GM12878 (cell line): ENCODE measurements at regions not wholly inside any gene's neighbourhood (a gene's known extent, or its start where the extent isn't known, plus 50 kb on each side); places are given as distances from the start of the nearest gene placed in this dataset.

Source experiments
- CBFB ChIP-seq: IDR thresholded peaks from 2 replicates; pipeline ENCODE4 v1.6.1; 2016; ENCODE audit warnings: antibody characterized with exemption, low read depth
- CEBPB ChIP-seq, 2 experiments: fragments of 150-350 bp in 1 of 2; IDR thresholded peaks; 2 replicates each; pipeline ENCODE4 v1.6.1; 2012 to 2014; ENCODE audit warnings: low read depth in 2 of 2, low read length in 2 of 2, borderline replicate concordance in 1 of 2, inconsistent platforms in 1 of 2
- EZH2 ChIP-seq: IDR thresholded peaks from 2 replicates; pipeline ENCODE4 v1.6.1; 2012; ENCODE audit warnings: low read depth, mild to moderate bottlenecking, control low read depth, inconsistent platforms, low read length, borderline replicate concordance; ENCODE audit not compliant: control insufficient read depth
- HDAC6 ChIP-seq: fragments of 200-600 bp; sonication (generic); IDR thresholded peaks from one replicate; pipeline ENCODE4 v1.8.0; 2017; ENCODE audit warnings: antibody characterized with exemption; ENCODE audit not compliant: unreplicated experiment
- NR2F1 ChIP-seq: fragments of 450-650 bp; conservative IDR thresholded peaks from 2 replicates; pipeline ENCODE4 v1.6.1; 2017; ENCODE audit warnings: mild to moderate bottlenecking
- ZNF274 ChIP-seq: IDR thresholded peaks from one replicate; pipeline ENCODE4 v1.8.0; 2011; ENCODE audit not compliant: insufficient read length, insufficient read depth
- TF ChIP-seq, protein P1 (sequence below): fragments of 450-650 bp; IDR thresholded peaks from 2 replicates; pipeline ENCODE4 v1.6.1; 2017; ENCODE audit warnings: mild to moderate bottlenecking

DNA sequence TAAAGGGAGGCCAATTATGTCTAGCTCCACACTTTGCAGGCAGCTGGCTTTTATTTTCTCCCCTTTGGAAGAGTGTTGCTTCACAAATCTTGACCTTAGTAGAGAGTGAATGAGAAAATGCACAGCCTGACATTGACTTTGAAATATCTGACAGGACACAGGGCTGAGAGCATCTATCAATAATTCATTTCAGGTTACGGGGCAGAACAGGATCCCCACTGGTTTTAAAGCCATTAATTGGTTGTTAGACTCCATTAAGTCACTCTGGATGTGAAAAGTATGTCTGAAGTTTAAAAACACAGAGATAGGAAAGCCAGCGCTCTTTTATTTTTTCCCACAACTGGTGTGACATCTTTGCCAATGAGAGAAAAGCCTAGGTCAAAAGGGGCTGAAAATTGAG is 251.9 kb upstream of the TMC3 start:
- no peak for TF ChIP-seq EZH2
- TF ChIP-seq NR2F1: no peak
- TF ChIP-seq, protein P1, sequence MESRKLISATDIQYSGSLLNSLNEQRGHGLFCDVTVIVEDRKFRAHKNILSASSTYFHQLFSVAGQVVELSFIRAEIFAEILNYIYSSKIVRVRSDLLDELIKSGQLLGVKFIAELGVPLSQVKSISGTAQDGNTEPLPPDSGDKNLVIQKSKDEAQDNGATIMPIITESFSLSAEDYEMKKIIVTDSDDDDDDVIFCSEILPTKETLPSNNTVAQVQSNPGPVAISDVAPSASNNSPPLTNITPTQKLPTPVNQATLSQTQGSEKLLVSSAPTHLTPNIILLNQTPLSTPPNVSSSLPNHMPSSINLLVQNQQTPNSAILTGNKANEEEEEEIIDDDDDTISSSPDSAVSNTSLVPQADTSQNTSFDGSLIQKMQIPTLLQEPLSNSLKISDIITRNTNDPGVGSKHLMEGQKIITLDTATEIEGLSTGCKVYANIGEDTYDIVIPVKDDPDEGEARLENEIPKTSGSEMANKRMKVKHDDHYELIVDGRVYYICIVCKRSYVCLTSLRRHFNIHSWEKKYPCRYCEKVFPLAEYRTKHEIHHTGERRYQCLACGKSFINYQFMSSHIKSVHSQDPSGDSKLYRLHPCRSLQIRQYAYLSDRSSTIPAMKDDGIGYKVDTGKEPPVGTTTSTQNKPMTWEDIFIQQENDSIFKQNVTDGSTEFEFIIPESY: no peak
- TF ChIP-seq CBFB: no peak
- TF ChIP-seq HDAC6: no peak
- TF ChIP-seq ZNF274: no peak
- no peak for TF ChIP-seq CEBPB (IDR thresholded peaks at IDR 0.05; ENCODE audit: borderline replicate concordance in 1 of 2, low read depth in 2 of 2, low read length in 2 of 2)
